ENCODE measurements at regions not wholly inside any gene's neighbourhood (a gene's known extent, or its start where the extent isn't known, plus 50 kb on each side); places are given as distances from the start of the nearest gene placed in this dataset.
"Not testable (repeated sequence)": the region's sequence is repeated elsewhere in the genome, so short reads cannot be mapped to it uniquely, and the experiment has no call there.

DNA sequence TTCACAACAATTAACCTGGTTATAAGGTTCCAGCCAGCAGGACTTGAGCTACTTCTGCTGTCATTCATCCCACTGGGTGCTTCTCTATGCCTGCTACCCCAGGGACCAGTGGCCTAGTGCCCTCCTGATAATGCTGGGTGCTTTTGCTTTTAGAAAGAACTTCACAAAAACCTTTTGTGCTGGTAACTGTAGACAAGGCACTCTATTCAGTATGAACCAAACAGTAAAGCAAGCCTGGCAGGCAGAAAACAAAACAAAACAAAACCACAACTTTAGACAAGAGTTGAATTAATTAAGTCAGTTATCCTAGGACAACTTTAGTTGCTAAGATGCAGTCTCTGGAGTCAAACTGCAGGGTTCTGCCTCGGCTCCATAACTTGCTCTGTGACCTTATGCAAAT is 61.9 kb upstream of the ADGRL2 start:
- no peak for DNase-seq

DNA sequence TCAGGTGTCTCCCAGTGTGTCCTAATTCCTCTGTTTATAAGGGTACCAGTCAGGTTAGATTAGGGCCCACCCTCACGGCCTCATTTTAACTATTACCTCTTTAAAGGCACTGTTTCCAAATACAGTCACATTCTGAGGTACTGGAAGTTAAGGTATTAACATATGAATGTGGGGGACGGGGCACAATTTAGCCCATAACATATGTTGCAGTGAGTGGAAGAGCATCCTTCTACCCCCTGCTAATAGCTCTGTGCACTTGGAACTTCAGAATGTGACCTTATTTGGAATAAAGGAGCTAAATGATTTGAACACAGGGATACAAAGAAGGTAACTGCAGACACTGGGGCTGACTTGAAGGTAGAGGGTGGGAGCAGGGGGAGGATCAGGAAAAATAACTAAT is 67.3 kb upstream of the ADGRL2 start:
- no peak for DNase-seq

DNA sequence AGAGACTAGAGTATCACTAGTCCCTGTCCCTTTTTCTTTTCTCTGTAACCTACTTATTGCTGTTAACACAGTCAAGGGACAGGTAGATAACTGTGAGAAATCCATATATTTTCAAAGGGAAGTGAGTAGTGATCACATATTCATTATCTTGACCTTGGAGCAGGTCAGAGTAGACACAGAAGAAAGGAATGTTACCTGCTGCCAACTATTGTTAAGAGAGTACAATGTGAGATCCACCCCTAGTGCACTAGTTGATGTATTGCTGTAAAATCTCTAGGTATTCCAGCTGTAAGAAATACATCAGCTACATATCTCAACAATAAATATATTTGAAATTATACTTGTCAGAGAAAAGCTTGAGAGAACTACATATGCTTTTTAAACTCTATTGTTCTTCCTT is 68.7 kb upstream of the ADGRL2 start:
- no peak for DNase-seq

DNA sequence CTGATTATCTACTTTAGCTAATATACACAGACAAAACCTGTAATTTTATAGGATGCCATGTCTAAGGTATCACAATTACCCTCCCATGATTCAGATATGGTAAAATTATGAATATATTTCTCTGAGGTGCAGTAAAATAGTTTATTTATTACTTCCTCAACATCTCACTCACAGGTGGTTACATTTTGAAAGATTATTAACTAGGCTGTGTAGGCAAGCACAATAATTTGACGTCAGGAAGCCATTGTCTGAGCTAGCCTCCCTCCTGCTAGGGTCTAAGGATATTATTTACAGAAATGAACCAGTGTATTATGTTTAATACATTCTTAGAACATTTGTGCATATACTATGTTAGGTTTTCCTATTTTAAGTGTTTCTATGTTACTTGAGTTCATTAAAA is 69.9 kb upstream of the ADGRL2 start:
- DNase-seq: no peak

DNA sequence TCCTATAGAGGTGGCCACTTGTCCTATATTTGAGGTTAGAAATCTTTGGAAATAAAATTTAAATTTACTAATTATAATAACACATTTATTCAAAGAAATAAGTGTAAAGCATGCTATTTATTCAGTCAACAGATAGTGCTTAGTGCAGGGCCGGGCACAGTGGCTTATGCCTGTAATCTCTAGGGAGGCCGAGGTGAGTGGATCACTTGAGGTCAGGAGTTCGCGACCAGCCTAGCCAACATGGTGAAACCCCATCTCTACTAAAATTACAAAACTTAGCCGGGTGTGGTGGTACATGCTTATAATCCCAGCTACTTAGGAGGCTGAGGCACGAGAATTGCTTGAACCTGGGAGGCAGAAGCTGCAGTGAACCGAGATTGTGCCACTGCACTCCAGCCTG is 70.4 kb upstream of the ADGRL2 start:
- DNase-seq: not testable (repeated sequence)

DNA sequence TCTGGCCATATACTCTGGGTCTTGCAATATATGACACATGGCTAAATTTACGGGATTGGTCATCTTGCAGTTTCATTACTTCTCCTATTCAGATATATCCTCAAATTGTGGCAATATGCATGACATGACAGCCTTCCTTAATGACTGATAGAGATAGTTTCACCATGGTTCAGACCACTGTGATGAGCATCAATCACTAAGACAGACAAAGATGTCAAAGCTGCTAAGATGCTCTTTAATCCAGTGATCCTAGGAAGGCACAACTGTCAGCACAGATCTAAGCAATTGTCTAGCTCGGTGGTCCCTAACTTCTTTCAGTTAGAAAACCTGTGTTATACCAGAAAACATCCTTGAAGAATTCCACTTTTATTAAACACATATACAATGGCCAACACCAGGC is 70.9 kb upstream of the ADGRL2 start:
- DNase-seq: no peak

DNA sequence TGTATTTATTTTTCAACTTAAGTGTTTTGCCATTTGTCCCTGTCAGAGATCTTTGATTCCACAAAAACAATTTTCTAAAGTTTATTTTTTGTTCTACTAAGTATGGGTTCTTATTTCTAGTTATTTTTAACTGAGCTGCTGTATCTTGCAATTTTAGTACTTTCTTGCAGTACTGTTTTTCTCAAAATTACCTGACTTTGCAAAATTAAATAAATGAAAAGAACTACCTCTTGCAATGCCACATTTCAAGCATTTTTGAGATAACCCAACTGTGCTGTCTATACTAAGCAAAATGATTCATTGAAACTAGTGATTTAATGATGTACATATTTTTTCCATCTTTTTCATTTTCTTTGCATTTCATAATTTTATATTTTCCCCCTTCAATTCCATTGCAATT is 71.5 kb upstream of the ADGRL2 start:
- no peak for DNase-seq

DNA sequence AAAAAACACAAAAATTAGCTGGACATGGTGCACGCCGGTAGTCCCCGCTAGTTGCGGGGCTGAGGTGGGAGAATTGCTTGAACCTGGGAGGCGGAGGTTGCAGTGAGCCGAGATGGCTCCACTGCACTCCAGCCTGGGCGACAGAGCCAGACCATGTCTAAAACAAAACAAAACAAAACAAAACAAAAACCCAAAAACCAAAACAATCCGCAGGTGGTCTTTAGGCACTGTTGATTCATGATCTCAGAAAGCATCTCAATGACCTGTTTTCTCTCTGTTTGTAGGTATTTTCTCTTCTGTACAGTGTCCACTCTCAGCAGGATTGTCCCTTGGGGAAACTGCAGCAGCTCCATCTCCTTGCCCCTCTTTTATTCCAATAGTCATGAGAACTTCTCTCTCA is 74.9 kb upstream of the ADGRL2 start:
- no peak for DNase-seq

DNA sequence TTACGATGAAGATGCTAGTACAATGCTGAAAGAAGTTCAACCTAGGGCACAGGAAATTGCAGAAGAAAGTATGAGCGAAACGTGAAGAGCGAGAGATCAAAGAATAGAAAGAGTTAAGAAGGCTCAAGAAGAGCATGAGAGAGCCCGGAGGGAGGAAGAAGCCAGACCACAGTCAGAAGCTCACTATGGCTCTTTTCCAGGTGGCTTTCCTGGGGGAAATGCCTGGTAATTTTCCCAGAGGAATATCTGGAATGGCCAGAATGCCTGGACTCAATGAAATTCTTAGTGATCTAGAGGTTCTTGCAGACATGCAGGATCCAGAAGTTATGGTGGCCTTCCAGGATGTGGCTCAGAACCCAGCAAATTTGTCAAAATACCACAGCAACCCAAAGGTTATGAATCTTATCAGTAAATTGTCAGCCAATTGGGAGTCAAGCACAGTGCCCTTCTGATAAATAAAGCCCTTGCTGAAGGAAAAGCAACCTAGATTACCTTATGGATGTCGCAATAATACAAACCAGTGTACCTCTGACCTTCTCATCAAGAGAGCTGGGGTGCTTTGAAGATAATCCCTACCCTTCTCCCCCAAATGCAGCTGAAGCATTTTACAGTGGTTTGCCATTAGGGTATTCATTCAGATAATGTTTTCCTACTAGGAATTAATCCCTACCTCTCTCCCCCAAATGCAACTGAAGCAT is 78.0 kb upstream of the ADGRL2 start:
- DNase-seq: not testable (repeated sequence)

DNA sequence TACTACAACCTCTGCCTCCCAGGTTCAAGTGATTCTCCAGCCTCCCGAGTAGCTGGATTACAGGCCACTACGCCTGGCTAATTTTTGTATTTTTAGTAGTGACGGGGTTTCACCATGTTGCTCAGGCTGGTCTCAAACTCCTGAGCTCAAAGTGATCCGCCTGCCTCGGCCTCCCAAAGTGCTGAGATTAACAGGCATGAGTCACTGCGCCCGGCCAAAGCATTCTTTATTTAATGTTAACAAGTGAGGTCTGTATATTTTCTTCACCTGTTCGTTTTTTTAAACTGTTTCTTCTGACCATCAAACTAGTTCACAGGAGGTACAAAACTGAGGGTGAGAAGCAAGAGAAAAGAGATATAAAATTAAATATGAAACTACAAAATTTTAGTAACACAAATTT is 80.5 kb upstream of the ADGRL2 start:
- not testable (repeated sequence) for DNase-seq

DNA sequence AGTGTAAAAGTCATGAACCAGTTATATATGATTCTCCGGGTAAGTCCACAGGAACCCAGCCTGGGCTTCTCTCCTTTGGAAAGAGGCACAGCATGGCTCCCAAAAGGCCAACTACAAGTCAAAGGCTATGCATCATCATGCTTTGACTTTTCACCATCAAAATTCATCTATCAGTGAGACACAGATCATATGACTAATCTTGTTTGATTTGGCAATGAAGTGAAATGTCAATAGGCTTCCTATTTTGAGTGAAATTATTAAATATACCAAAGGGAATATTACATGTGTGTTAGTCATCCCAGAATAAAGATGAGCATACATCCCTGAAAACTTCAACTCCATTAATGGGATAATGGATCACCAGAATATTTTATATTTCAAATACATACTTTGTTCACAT is 83.5 kb upstream of the ADGRL2 start:
- DNase-seq: no peak

DNA sequence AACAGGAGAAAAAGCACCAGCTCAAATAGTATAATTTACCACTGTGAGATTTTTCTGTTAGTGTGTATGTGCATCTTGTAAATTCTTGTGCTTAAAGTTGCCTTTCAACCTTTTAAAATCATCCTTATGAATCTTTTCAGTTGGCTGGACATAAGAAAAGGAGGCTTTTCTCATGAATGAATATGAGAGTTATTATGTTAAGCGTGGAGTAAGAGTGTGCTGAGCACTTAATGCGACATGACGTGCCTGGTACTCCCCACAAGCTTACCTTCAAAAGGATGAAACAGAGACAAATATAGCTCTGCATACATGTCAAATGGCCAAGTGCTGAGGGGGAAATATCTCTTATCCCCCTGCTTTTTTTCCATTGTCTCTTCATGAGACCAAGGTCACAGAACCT is 85.3 kb upstream of the ADGRL2 start:
- no peak for DNase-seq

DNA sequence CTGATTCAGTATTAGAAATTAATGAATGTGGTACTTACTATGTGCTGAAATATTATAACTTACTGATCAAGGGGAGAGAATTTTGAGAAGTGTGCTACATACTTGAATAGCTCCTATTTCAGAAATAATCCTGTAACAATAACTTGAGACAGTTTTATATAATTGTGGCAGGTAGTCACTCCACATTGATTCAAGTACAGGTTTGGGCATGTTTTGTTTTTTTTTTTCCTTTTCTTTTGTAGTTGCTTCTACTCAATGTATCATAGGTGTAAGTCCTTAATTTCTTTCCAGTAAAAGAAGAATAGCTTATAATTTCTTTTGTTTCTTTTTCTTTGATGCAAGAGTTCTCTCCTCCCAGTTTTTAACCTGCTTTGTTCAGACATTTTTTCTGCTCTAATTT is 86.1 kb upstream of the ADGRL2 start:
- DNase-seq: no peak

DNA sequence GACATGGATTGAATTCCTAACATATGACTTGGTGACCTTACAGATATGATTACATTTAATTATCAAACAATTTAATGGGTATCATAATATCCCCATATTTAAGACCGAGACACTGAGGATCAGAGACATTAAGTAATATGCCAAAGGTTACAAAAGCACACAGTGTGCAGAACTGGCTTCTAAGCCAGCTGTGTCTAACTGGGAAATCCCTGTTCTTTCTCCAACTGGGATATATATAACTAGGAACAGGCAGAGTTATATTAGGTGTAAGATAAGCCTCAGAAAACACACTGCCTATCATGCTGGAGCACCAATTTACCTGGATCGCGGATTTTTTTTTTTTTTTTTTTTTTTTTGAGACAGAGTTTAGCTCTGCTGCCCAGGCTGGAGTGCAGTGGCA is 88.3 kb upstream of the ADGRL2 start:
- DNase-seq: no peak

DNA sequence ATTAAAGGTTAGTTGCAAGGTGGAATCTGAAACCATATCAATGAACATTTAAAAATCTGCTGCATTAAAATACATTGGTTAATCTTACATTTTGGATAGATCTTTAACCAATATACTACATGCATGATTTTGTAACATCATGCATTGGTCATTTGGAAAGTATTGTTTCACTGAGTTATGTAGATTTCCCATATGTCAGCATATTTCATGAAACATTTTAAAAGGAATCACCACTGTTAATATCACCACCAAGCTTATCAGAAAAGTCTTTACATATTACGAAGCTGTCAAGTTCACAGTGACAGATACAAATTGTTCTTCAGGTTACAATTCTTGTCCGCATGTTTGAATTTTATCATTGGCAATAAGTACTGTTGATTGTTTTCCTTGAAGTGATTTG is 89.9 kb upstream of the ADGRL2 start:
- no peak for DNase-seq

DNA sequence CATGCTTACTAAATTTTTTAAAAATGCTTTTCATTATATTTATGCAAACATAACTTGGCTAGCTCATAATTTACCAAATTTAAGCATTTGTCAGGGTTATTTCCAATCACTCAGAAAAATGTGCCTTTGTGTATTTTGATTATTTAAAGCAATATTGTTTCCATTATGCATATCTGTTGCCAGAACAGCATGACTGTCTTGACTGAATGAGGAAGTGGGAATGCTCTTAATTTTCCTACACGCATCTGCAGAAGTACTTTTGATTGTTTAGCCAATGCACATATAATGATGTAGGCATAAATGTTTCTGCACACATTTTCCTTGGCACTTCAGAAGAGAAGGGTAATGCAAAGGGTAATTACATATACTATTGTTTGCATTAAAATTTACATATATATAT is 92.5 kb upstream of the ADGRL2 start:
- no peak for DNase-seq

DNA sequence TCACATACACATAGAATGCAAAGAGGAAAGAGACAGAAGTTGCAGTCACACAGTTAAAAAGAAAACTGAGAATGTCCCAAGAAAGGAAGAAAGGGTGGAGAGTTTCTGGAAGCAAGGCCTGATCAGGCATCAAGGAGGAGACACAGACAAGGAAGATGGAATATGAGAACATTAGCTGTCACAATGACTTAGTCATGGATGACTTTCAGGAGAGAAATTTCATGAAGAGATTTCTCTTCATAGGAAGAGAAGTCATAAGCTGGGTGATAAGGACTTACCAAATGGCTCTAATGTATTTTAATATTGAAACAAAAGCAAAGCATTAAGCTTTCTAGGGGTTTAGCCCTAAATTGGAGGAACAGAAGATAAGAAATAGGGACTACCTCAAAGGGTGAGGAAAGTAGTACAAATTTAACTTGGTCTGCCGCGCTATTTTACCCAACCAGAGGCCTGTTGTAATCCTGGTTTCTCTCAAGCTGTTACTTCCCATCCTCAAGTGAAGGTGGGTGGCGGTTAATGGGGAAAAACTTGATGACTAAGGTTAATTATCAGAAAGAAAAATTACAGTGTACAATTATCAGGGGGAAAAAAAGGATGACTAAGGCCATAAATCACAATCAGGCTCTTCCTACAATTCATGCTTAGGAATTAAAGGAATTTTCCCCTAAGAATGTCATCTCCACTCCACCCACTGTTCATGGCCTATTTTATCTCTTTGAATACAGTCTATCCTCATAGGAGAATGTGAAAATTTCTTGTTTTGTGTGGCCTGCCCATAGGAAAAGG is 93.9 kb upstream of the ADGRL2 start:
- no peak for DNase-seq

DNA sequence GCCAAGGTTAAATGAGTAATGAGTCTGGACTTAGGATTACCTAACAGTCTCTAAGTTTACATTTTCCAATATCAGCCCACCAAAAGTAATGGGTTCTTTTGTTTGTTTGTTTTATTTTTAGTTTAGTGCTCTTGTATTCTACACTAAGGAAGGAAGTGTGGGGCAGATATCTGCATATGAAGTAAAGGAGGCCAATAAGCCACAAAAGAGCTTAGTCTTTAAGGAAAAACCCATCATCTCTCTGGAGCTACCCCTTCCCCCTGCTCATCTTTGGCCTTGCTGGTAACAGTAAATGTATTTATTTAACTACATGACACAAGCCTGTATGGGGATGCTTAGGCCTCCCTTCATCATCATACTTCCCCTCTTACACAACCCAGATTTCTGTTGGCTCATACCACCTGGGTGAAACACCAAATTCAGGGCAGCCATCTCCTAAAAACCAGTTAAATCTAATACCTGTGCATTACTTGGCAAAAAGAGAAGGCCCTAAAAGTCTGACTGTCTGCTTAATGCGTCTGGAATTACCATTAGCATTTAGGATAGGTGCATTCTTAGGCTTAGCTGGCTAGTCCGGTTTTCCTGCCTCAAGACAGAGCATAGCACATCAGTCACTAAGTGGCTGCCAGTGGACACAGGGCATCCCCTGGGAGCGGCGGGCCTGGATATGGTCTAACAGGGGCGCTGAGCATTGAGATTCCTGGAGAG is 96.8 kb upstream of the ADGRL2 start:
- DNase-seq: no peak

DNA sequence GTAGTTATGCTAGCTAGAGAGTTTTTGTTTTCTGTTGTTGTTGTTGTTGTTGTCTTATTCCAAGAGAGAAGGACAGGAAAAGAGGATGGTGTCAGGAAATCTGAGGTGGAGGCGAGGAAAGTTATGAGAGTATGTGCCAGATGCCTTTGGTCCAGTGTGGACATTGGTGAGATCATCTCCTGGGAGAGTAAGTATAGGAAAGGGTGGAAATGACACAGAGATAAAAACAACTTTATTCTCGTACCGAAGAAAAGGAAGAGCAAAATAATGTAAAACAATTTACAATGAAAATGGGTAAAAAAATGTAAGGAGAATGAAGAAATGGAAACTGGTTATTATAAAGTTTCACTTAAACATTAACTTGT is 97.4 kb upstream of the ADGRL2 start:
- no peak for DNase-seq

DNA sequence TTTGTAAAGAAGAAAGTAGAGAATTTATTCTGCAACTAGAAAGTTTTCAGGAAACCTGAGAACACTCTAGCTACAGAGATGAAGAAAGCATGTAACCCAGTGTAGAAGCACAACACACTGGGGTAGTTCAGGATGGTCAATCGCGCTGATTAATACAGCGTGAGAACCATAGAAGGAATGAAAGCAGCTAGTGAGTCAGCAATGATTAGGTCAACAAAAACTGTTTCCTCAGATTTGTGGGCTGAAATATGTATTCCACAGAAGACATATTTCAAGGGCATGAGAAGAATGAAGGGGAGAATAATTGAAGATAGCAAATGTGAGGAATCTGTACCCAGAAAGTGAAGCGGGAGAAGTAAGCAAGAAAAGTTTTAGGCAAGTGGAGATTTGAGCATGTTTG is 97.8 kb upstream of the ADGRL2 start:
- DNase-seq: no peak

DNA sequence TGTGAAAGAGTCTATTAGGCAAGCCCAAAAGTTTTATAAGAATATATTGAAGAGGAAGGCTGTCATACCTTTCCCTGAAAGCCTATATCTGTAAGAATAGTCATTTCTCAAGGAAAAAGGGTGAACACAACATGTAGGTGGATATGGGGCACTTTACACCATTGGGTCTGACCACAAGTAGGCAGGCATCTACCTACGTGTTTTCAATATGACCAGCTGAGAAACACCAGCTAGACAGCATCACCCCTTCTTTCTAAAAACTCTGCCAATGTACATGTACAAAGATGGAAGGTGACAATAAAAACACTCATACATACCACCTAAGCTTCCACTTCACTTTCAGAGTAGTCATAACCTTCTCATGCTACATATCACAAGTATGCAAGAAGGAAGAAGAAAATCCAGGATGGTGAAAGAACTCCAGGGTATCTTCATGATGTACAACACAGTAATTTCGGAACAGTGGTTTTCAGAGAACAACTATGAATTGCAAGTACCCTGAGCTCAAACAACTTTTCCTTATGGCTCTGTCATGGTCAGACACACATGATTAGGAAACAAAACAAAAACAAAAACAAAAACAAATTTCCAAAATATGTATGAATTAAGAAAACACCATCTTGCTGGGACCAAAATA is 98.5 kb upstream of the ADGRL2 start:
- no peak for DNase-seq

DNA sequence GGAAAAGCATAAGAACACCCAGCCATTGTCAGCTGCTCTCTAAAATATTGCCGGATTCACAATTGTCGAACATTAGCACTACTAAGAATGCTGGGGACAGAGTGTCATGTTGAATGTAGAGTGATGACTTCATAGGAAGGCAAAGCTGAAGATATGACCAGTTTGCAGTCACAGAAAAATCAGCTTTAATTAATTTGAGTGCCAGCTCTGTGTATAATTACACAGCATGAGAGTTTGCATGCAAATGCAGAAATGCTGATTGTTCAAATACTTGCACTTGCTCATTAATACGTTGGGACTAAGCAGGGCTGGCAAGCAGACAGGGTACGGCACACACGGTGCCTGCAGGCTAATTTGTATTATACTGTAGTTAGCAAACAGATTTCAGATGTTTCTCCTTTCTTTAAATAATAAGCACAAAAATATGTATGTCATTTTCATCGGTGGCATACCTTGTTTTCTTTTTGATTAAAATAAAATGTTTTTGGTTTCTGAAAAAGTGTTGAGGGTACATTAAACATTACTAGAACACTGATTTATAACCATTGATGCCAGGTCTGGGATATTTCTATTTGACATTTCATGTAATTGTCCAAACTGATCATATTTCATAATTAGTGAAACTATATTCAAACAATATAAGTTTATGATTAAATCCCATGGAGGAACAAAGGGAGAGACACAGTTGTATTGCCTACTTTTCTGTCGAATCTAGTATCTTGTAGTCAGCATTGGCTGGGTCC is 99.8 kb upstream of the ADGRL2 start:
- no peak for DNase-seq

Data from right lung (tissue), 2 donors.